B cell (primary cell): ENCODE measurements at regions not wholly inside any gene's neighbourhood (a gene's known extent, or its start where the extent isn't known, plus 50 kb on each side); places are given as distances from the start of the nearest gene placed in this dataset.

ENCODE experiments used
- ATAC-seq: fragments of 200-7000 bp; cut with Tn5 transposase; one replicate; pipeline ENCODE4 v1.10.0; 2021; ENCODE audit warnings: low read depth, mild to moderate bottlenecking, moderate number of reproducible peaks, moderate library complexity
- CTCF ChIA-PET: fragments of 350-600 bp; sonication (Branson Sonifier 250); formaldehyde crosslinking; loops from one replicate; lab custom pipeline; 2021; ENCODE audit warnings: antibody characterized with exemption, inconsistent platforms; lab: Charles Lee
- POLR2A ChIA-PET: fragments of 350-600 bp; sonication (Branson Sonifier 250); formaldehyde crosslinking; loops from one replicate; lab custom pipeline; 2021; ENCODE audit warnings: antibody characterized with exemption; lab: Charles Lee
- DNase-seq: peaks from one replicate; pipeline ENCODE4 v3.0.0; 2013
- H2AFZ ChIP-seq: 2 replicates; pipeline ENCODE4 v1.6.1; 2012; ENCODE audit warnings: mild to moderate bottlenecking, low read depth, low read length; ENCODE audit not compliant: insufficient read depth, poor library complexity, severe bottlenecking
- H3K27ac ChIP-seq, 2 donors: 1 replicate in 1 of 2; 2 replicates in 1 of 2; pipeline ENCODE4 v1.5.1; 2012 to 2013; ENCODE audit warnings: low read length in 2 of 2, mild to moderate bottlenecking in 2 of 2, moderate library complexity in 1 of 2
- H3K27me3 ChIP-seq, 4 experiments: fragments of 200-600 bp in 1 of 4; sonication (generic) in 1 of 4; replicated peaks in 1 of 4; 1 replicate in 2 of 4; 2 replicates in 2 of 4; pipeline versions ENCODE4 v1.6.1 to v1.7.0; 2013 to 2016; ENCODE audit warnings: low read length in 3 of 4, mild to moderate bottlenecking in 2 of 4, mixed read lengths in 1 of 4, moderate library complexity in 1 of 4; ENCODE audit not compliant: insufficient read depth in 4 of 4, control insufficient read depth in 3 of 4; ENCODE audit errors: control extremely low read depth in 1 of 4
- H3K36me3 ChIP-seq, 2 experiments: replicated peaks in 1 of 2; 1 replicate in 1 of 2; 2 replicates in 1 of 2; pipeline versions ENCODE4 v1.6.1 to v1.7.1; 2013; ENCODE audit warnings: low read length in 1 of 2; ENCODE audit not compliant: insufficient read depth in 2 of 2, control insufficient read depth in 1 of 2; ENCODE audit errors: control extremely low read depth in 1 of 2, extremely low read depth in 1 of 2
- H3K4me1 ChIP-seq, 2 donors: fragments of 200-600 bp in 1 of 2; sonication (generic) in 1 of 2; 1 replicate in 1 of 2; 2 replicates in 1 of 2; pipeline versions ENCODE4 v1.5.1 to v1.6.1; 2013 to 2017; ENCODE audit warnings: low read length in 2 of 2; ENCODE audit not compliant: control insufficient read depth in 2 of 2, insufficient read depth in 2 of 2
- H3K4me2 ChIP-seq: replicated peaks from 2 replicates; pipeline ENCODE3; 2012; ENCODE audit warnings: mild to moderate bottlenecking, low read depth, low read length; ENCODE audit not compliant: poor library complexity, severe bottlenecking
- H3K4me3 ChIP-seq, 5 experiments: fragments of 200-600 bp in 1 of 5; sonication (generic) in 1 of 5; 1 replicate in 3 of 5; 2 replicates in 2 of 5; pipeline versions ENCODE4 v1.5.1 to v1.7.0; 2011 to 2016; ENCODE audit warnings: low read length in 4 of 5, mild to moderate bottlenecking in 4 of 5, low read depth in 2 of 5, control low read depth in 1 of 5, moderate library complexity in 1 of 5; ENCODE audit not compliant: insufficient read depth in 1 of 5; ENCODE audit errors: control extremely low read depth in 1 of 5, extremely low read depth in 1 of 5
- H3K79me2 ChIP-seq: fragments of 200-600 bp; sonication (generic); one replicate; pipeline ENCODE4 v1.6.0; 2016; ENCODE audit warnings: low read length; ENCODE audit not compliant: control insufficient read depth, insufficient read depth
- H3K9ac ChIP-seq: fragments of 200-600 bp; sonication (generic); 2 replicates; pipeline ENCODE4 v1.6.1; 2017; ENCODE audit warnings: mild to moderate bottlenecking, low read length, moderate library complexity
- H3K9me3 ChIP-seq, 3 donors: one replicate each; pipeline versions ENCODE4 v1.6.1 to v1.7.1; 2013; ENCODE audit warnings: low read length in 2 of 3; ENCODE audit not compliant: control insufficient read depth in 2 of 3, insufficient read depth in 1 of 3; ENCODE audit errors: control extremely low read depth in 1 of 3
- H4K20me1 ChIP-seq: 2 replicates; pipeline ENCODE4 v1.6.0; 2012; ENCODE audit warnings: mild to moderate bottlenecking, low read length; ENCODE audit not compliant: insufficient read depth, control insufficient read depth, poor library complexity, severe bottlenecking
- H3K27ac Mint-ChIP-seq: one replicate; pipeline ENCODE4 v1.8.0; 2021; ENCODE audit warnings: mixed read lengths
- H3K27me3 Mint-ChIP-seq: one replicate; pipeline ENCODE4 v1.8.0; 2021; ENCODE audit warnings: mixed read lengths
- H3K4me1 Mint-ChIP-seq: one replicate; pipeline ENCODE4 v1.8.0; 2021; ENCODE audit warnings: mixed read lengths
- H3K4me3 Mint-ChIP-seq: one replicate; pipeline ENCODE4 v1.8.0; 2021; ENCODE audit warnings: mixed read lengths
- H3K9me3 Mint-ChIP-seq: one replicate; pipeline ENCODE4 v1.8.0; 2022; ENCODE audit warnings: mixed read lengths; ENCODE audit not compliant: insufficient read depth
- EZH2 ChIP-seq: IDR thresholded peaks from 2 replicates; pipeline ENCODE4 v1.6.1; 2012; ENCODE audit warnings: borderline replicate concordance, low read depth, mild to moderate bottlenecking, moderate library complexity, low read length; ENCODE audit not compliant: insufficient read depth, poor library complexity, severe bottlenecking
- WGBS: methylation state at CpG from one replicate; pipeline ENCODE4 v1.1.5; 2013; ENCODE audit warnings: missing lambda C conversion rate; ENCODE audit not compliant: insufficient coverage; 5-methylcytosine and 5-hydroxymethylcytosine counted together
- intact Hi-C: fragments of 100-400 bp; cut with micrococcal nuclease; formaldehyde crosslinking; loops from one replicate; pipeline ENCODE4 v1.10.0; 2022
- TF ChIP-seq, protein P1 (sequence below): fragments of 200-600 bp; IDR thresholded peaks from one replicate; pipeline ENCODE4 v1.8.0; 2022; ENCODE audit warnings: antibody characterized with exemption, mild to moderate bottlenecking

- ChIA-PET CTCF (no interaction called here), POLR2A (no interaction called here)
- Mint-ChIP-seq H3K9me3 (no peaks in the 10 kb centered on the region), H3K4me1 (no peaks in the 10 kb centered on the region), H3K27me3 (peaks cover 14% of the 10 kb centered on the region), H3K27ac (no peak overlapping the region), H3K4me3 (no peak overlapping the region)
- no peaks in the 10 kb centered on the region for H4K20me1 ChIP-seq
- H2AFZ ChIP-seq: no peak overlapping the region
- no peaks in the 10 kb centered on the region for H3K27me3 ChIP-seq
- no peaks in the 10 kb centered on the region for H3K9me3 ChIP-seq
- intact Hi-C loops: no loop called here
- H3K4me3 ChIP-seq: no peak overlapping the region
- 100% methylated on average over 1 of the region's 2 CpGs for WGBS
- H3K36me3 ChIP-seq: no peaks in the 10 kb centered on the region
- no peak overlapping the region for H3K4me2 ChIP-seq
- no peak overlapping the region for H3K9ac ChIP-seq
- TF ChIP-seq, protein P1, sequence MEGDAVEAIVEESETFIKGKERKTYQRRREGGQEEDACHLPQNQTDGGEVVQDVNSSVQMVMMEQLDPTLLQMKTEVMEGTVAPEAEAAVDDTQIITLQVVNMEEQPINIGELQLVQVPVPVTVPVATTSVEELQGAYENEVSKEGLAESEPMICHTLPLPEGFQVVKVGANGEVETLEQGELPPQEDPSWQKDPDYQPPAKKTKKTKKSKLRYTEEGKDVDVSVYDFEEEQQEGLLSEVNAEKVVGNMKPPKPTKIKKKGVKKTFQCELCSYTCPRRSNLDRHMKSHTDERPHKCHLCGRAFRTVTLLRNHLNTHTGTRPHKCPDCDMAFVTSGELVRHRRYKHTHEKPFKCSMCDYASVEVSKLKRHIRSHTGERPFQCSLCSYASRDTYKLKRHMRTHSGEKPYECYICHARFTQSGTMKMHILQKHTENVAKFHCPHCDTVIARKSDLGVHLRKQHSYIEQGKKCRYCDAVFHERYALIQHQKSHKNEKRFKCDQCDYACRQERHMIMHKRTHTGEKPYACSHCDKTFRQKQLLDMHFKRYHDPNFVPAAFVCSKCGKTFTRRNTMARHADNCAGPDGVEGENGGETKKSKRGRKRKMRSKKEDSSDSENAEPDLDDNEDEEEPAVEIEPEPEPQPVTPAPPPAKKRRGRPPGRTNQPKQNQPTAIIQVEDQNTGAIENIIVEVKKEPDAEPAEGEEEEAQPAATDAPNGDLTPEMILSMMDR: no peak
- no peak for TF ChIP-seq EZH2
- H3K79me2 ChIP-seq: no peaks in the 10 kb centered on the region
- no peaks in the 10 kb centered on the region for H3K4me1 ChIP-seq
- no peak for DNase-seq
- ATAC-seq: no peak
- no peak overlapping the region for H3K27ac ChIP-seq
Measured at GRCh38 chr3:132262305-132262704, 54.9 kb upstream of the ACP3 start.

- Histone ChIP-seq H4K20me1 (no peaks in the 10 kb centered on the region), H3K4me1 (no peaks in the 10 kb centered on the region), H3K9me3 (no peaks in the 10 kb centered on the region), H3K79me2 (no peaks in the 10 kb centered on the region), H3K4me2 (no peak overlapping the region), H2AFZ (no peak overlapping the region), H3K9ac (no peak overlapping the region), H3K4me3 (no peak overlapping the region), H3K27ac (no peak overlapping the region), H3K27me3 (no peaks in the 10 kb centered on the region), H3K36me3 (no peaks in the 10 kb centered on the region)
- Mint-ChIP-seq H3K4me3 (no peak overlapping the region), H3K27ac (no peak overlapping the region), H3K4me1 (no peaks in the 10 kb centered on the region), H3K27me3 (peaks cover 10% of the 10 kb centered on the region), H3K9me3 (no peaks in the 10 kb centered on the region)
- ChIA-PET POLR2A (no interaction called here), CTCF (no interaction called here)
- intact Hi-C loops: no loop called here
- TF ChIP-seq EZH2: no peak
- TF ChIP-seq, protein P1: no peak
- DNase-seq (no peak), ATAC-seq (no peak)
- 95% methylated on average over 2 of the region's 2 CpGs for WGBS
Measured at GRCh38 chr3:132262956-132263355, 54.3 kb upstream of the ACP3 start.
